HEK293T (cell line): ENCODE measurements at regions not wholly inside any gene's neighbourhood (a gene's known extent, or its start where the extent isn't known, plus 50 kb on each side); places are given as distances from the start of the nearest gene placed in this dataset.

Experiments
- CTCF ChIA-PET: fragments of 350-600 bp; formaldehyde crosslinking; extraction: SDS; loops from one replicate; lab custom pipeline; 2021; ENCODE audit warnings: antibody characterized with exemption, inconsistent platforms; lab: Yijun Ruan, JAX
- POLR2A ChIA-PET: fragments of 350-600 bp; formaldehyde crosslinking; extraction: SDS; loops from one replicate; lab custom pipeline; 2020; ENCODE audit warnings: antibody characterized with exemption, inconsistent platforms; lab: Yijun Ruan, JAX
- DNase-seq: peaks from one replicate; pipeline ENCODE4 v3.0.0; 2012; ENCODE audit warnings: mixed read lengths; ENCODE audit errors: extremely low spot score
- ARNT ChIP-seq: fragments of 450-650 bp; IDR thresholded peaks from 2 replicates; pipeline ENCODE4 v1.6.1; 2017; ENCODE audit warnings: mild to moderate bottlenecking
- BHLHE40 ChIP-seq: fragments of 450-650 bp; IDR thresholded peaks from 2 replicates; pipeline ENCODE4 v1.6.1; 2016; ENCODE audit warnings: mild to moderate bottlenecking, moderate library complexity, borderline replicate concordance
- CTBP1 ChIP-seq: fragments of 450-650 bp; IDR thresholded peaks from 2 replicates; pipeline ENCODE4 v1.6.1; 2016; ENCODE audit warnings: borderline replicate concordance
- ELF4 ChIP-seq: fragments of 450-650 bp; IDR thresholded peaks from 2 replicates; pipeline ENCODE4 v1.6.1; 2017; ENCODE audit warnings: antibody characterized with exemption
- FOXA1 ChIP-seq: fragments of 450-650 bp; IDR thresholded peaks from 2 replicates; pipeline ENCODE4 v1.6.1; 2016; ENCODE audit warnings: mild to moderate bottlenecking
- FOXK2 ChIP-seq: fragments of 450-650 bp; IDR thresholded peaks from 2 replicates; pipeline ENCODE4 v1.6.1; 2016; ENCODE audit warnings: mild to moderate bottlenecking
- FOXM1 ChIP-seq: fragments of 450-650 bp; IDR thresholded peaks from 2 replicates; pipeline ENCODE4 v1.6.1; 2017; ENCODE audit warnings: mild to moderate bottlenecking, borderline replicate concordance
- HDGF ChIP-seq: fragments of 450-650 bp; IDR thresholded peaks from 2 replicates; pipeline ENCODE4 v1.6.1; 2017; ENCODE audit warnings: antibody characterized with exemption, borderline replicate concordance
- L3MBTL2 ChIP-seq: fragments of 450-650 bp; conservative IDR thresholded peaks from 2 replicates; pipeline ENCODE4 v1.6.1; 2016; ENCODE audit warnings: mild to moderate bottlenecking
- LEF1 ChIP-seq: fragments of 450-650 bp; IDR thresholded peaks from 2 replicates; pipeline ENCODE4 v1.6.1; 2017; ENCODE audit warnings: mild to moderate bottlenecking, borderline replicate concordance
- NFRKB ChIP-seq: fragments of 450-650 bp; IDR thresholded peaks from 2 replicates; pipeline ENCODE4 v1.6.1; 2016; ENCODE audit warnings: mild to moderate bottlenecking, moderate library complexity
- SP1 ChIP-seq: fragments of 450-650 bp; IDR thresholded peaks from 2 replicates; pipeline ENCODE4 v1.6.1; 2017
- SUZ12 ChIP-seq: fragments of 450-650 bp; IDR thresholded peaks from 2 replicates; pipeline ENCODE4 v1.6.1; 2016; ENCODE audit warnings: mild to moderate bottlenecking
- TARDBP ChIP-seq: fragments of 450-650 bp; IDR thresholded peaks from 2 replicates; pipeline ENCODE4 v1.6.1; 2016
- ZNF384 ChIP-seq: fragments of 450-650 bp; IDR thresholded peaks from 2 replicates; pipeline ENCODE4 v1.6.1; 2016
- TF ChIP-seq, protein P1 (sequence below): fragments of 450-650 bp; IDR thresholded peaks from 2 replicates; pipeline ENCODE4 v1.6.1; 2016

GRCh38 chr5:27996665-27997064 lies 958.3 kb upstream of the CDH9 start:
- TF ChIP-seq FOXK2 (no peak), ZNF384 (no peak), SUZ12 (no peak), CTBP1 (no peak), BHLHE40 (no peak), FOXM1 (no peak), SP1 (no peak), ELF4 (no peak), HDGF (no peak), FOXA1 (no peak), ARNT (no peak), NFRKB (no peak), LEF1 (no peak), TARDBP (no peak), L3MBTL2 (no peak)
- TF ChIP-seq, protein P1, sequence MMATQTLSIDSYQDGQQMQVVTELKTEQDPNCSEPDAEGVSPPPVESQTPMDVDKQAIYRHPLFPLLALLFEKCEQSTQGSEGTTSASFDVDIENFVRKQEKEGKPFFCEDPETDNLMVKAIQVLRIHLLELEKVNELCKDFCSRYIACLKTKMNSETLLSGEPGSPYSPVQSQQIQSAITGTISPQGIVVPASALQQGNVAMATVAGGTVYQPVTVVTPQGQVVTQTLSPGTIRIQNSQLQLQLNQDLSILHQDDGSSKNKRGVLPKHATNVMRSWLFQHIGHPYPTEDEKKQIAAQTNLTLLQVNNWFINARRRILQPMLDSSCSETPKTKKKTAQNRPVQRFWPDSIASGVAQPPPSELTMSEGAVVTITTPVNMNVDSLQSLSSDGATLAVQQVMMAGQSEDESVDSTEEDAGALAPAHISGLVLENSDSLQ = no peak

GRCh38 chr5:27995867-27996266 lies 957.5 kb upstream of the CDH9 start:
- ChIA-PET POLR2A (no interaction called here), CTCF (no interaction called here)
- DNase-seq = no peak
- TF ChIP-seq FOXK2 (no peak), FOXM1 (no peak), L3MBTL2 (no peak), NFRKB (no peak), LEF1 (no peak), BHLHE40 (no peak), TARDBP (no peak), SP1 (no peak), ELF4 (no peak), ARNT (no peak), HDGF (no peak), ZNF384 (no peak), CTBP1 (no peak), FOXA1 (no peak), SUZ12 (no peak)
- TF ChIP-seq, protein P1 = no peak

More at GRCh38 chr5:27996665-27997064, 958.3 kb upstream of the CDH9 start:
- CTCF ChIA-PET = no interaction called here
- DNase-seq = no peak
- POLR2A ChIA-PET = no interaction called here

GRCh38 chr5:27978322-27978721 lies 939.9 kb upstream of the CDH9 start:
- POLR2A ChIA-PET = no interaction called here
- CTCF ChIA-PET = no interaction called here
- TF ChIP-seq, protein P1 = no peak
- TF ChIP-seq L3MBTL2 (no peak), FOXK2 (no peak), BHLHE40 (no peak), CTBP1 (no peak), NFRKB (no peak), ARNT (no peak), ELF4 (no peak), TARDBP (no peak)
- no peak for DNase-seq

DNA sequence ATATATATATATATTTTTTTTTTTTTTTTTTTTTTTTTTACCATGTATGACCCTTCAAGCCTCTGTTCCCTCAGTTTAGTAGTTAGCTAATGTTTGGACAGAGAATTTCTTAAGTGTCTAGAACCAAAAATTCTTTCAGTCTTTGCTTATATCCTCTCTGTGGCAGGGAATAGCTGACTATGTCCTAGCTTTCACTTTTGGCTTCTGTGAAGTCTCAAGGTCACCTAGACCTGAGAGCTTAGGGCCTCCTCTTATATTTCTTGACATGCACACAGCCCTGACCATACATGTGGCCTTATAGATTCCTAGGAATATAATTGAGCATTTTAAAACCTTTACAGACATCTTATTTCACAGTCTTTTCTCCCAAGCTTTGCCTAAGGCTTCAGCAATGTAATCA lies 930.8 kb upstream of the CDH9 start:
- ChIA-PET CTCF (no interaction called here), POLR2A (no interaction called here)
- TF ChIP-seq FOXM1 = no peak
- TF ChIP-seq ARNT = no peak
- TF ChIP-seq, protein P1 = no peak
- TF ChIP-seq LEF1 = no peak
- no peak for TF ChIP-seq BHLHE40
- no peak for TF ChIP-seq SUZ12
- TF ChIP-seq NFRKB = no peak
- TF ChIP-seq FOXK2 = no peak
- no peak for TF ChIP-seq SP1
- no peak for TF ChIP-seq TARDBP
- no peak for TF ChIP-seq HDGF
- TF ChIP-seq FOXA1 = no peak
- TF ChIP-seq CTBP1 = no peak
- TF ChIP-seq ZNF384 = no peak
- TF ChIP-seq ELF4 = no peak
- DNase-seq = no peak

DNA sequence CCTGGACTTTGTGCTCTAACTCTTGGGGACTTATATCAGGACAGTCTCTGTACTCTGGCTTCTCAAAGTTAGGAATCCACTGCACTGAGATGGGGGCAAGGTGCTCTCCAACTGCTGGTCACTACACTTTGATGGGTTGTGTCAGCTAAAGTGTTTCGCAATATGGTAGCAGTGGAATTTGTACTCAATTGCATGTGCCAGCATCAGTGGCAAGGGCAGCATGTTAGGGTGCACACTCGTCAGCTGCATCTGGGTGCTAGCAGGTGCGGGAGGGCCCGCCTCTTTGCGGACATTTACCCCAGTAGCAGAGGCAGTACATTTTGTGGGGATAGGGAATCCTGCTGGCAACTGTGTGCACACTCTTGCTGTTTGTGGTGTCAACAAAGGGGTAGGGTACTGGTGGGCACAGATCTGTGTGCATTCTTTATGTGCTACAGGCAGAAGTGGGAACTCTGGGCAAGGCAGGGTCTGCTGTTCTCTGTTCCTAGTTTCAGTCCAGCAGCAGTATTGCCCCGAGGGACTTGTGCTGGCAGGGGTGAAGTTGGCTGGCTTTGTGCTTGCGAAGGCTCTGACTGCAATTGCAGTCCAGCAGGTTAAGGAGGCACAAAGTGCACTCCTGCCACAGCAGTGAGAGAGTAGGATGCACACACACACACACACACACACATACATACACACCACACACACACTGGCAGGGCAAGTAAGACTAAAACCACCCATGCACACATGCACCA lies 924.8 kb upstream of the CDH9 start:
- ChIA-PET CTCF (no interaction called here), POLR2A (no interaction called here)
- DNase-seq = no peak
- no peak for TF ChIP-seq LEF1
- TF ChIP-seq L3MBTL2 = no peak
- no peak for TF ChIP-seq FOXK2
- no peak for TF ChIP-seq FOXA1
- no peak for TF ChIP-seq CTBP1
- TF ChIP-seq NFRKB = no peak
- TF ChIP-seq SP1 = no peak
- no peak for TF ChIP-seq HDGF
- TF ChIP-seq, protein P1 = no peak
- TF ChIP-seq SUZ12 = no peak
- no peak for TF ChIP-seq ELF4
